WTC11 (cell line): ENCODE measurements at regions not wholly inside any gene's neighbourhood (a gene's known extent, or its start where the extent isn't known, plus 50 kb on each side); places are given as distances from the start of the nearest gene placed in this dataset.

Experiments
- ATAC-seq: fragments of 200-7000 bp; cut with Tn5 transposase; 2 replicates; pipeline ENCODE4 v1.10.0; 2021; ENCODE audit warnings: mild to moderate bottlenecking, moderate library complexity
- CTCF ChIA-PET: fragments of 300-600 bp; sonication (Branson Sonifier 250); formaldehyde crosslinking; loops from one replicate; lab custom pipeline; 2021; ENCODE audit warnings: antibody characterized with exemption; lab: Charles Lee
- POLR2A ChIA-PET: fragments of 350-600 bp; sonication (Branson Sonifier 250); formaldehyde crosslinking; loops from one replicate; lab custom pipeline; 2021; ENCODE audit warnings: antibody characterized with exemption; lab: Charles Lee
- DNase-seq: peaks from one replicate; pipeline ENCODE4 v3.0.0; 2021; ENCODE audit warnings: low spot score
- H3K27ac Mint-ChIP-seq: 2 replicates; pipeline ENCODE4 v1.8.0; 2021; ENCODE audit warnings: mixed read lengths
- H3K27me3 Mint-ChIP-seq: 2 replicates; pipeline ENCODE4 v1.8.0; 2021; ENCODE audit warnings: low read depth, mild to moderate bottlenecking, moderate library complexity, mixed read lengths
- H3K36me3 Mint-ChIP-seq: 2 replicates; pipeline ENCODE4 v1.8.0; 2021; ENCODE audit warnings: mixed read lengths
- H3K4me1 Mint-ChIP-seq: 2 replicates; pipeline ENCODE4 v1.8.0; 2022; ENCODE audit warnings: mixed read lengths
- H3K4me3 Mint-ChIP-seq: 2 replicates; pipeline ENCODE4 v1.8.0; 2021; ENCODE audit warnings: mild to moderate bottlenecking, moderate library complexity, mixed read lengths
- H3K9me3 Mint-ChIP-seq: 2 replicates; pipeline ENCODE4 v1.8.0; 2021; ENCODE audit warnings: mixed read lengths
- AFF4 ChIP-seq: sonication (generic); formaldehyde crosslinking; IDR thresholded peaks from 2 replicates; pipeline ENCODE4 v1.8.1; 2023; ENCODE audit warnings: mild to moderate bottlenecking, missing genetic modification reagents, borderline replicate concordance
- CBFB ChIP-seq: sonication (generic); formaldehyde crosslinking; IDR thresholded peaks from 2 replicates; pipeline ENCODE4 v1.8.1; 2022; ENCODE audit warnings: mild to moderate bottlenecking, low read depth, missing genetic modification reagents
- CDX4 ChIP-seq: fragments of 250-450 bp; sonication (Bioruptor Pico); IDR thresholded peaks from 2 replicates; pipeline ENCODE4 v1.9.0; 2021; ENCODE audit warnings: moderate library complexity, mild to moderate bottlenecking, inconsistent platforms, borderline replicate concordance
- E2F5 ChIP-seq: sonication (generic); formaldehyde crosslinking; IDR thresholded peaks from 2 replicates; pipeline ENCODE4 v1.8.1; 2022; ENCODE audit warnings: mild to moderate bottlenecking, moderate library complexity, missing genetic modification reagents
- ELF4 ChIP-seq: sonication (generic); formaldehyde crosslinking; IDR thresholded peaks from 2 replicates; pipeline ENCODE4 v1.8.1; 2022; ENCODE audit warnings: low read depth, mild to moderate bottlenecking, moderate library complexity, missing genetic modification reagents
- FOXK1 ChIP-seq: sonication (generic); formaldehyde crosslinking; IDR thresholded peaks from 2 replicates; pipeline ENCODE4 v1.8.0; 2022; ENCODE audit warnings: mild to moderate bottlenecking, moderate library complexity, missing genetic modification reagents
- FOXP1 ChIP-seq: sonication (generic); formaldehyde crosslinking; IDR thresholded peaks from 2 replicates; pipeline ENCODE4 v1.8.0; 2022; ENCODE audit warnings: missing genetic modification reagents, mild to moderate bottlenecking, moderate library complexity, borderline replicate concordance
- KAT7 ChIP-seq: sonication (generic); formaldehyde crosslinking; IDR thresholded peaks from 2 replicates; pipeline ENCODE4 v1.8.1; 2023; ENCODE audit warnings: missing genetic modification reagents, mild to moderate bottlenecking, borderline replicate concordance
- MAX ChIP-seq: sonication (generic); formaldehyde crosslinking; IDR thresholded peaks from 2 replicates; pipeline ENCODE4 v1.8.0; 2022; ENCODE audit warnings: mild to moderate bottlenecking, missing genetic modification reagents
- MXD4 ChIP-seq: fragments of 250-450 bp; sonication (Bioruptor Pico); IDR thresholded peaks from 2 replicates; pipeline ENCODE4 v1.8.0; 2021; ENCODE audit warnings: mild to moderate bottlenecking, moderate library complexity, borderline replicate concordance
- NR3C1 ChIP-seq: sonication (generic); formaldehyde crosslinking; conservative IDR thresholded peaks from 2 replicates; pipeline ENCODE4 v1.8.1; 2023; ENCODE audit warnings: low read depth, mild to moderate bottlenecking, missing genetic modification reagents
- RELA ChIP-seq: sonication (generic); formaldehyde crosslinking; IDR thresholded peaks from 2 replicates; pipeline ENCODE4 v1.8.1; 2022; ENCODE audit warnings: missing genetic modification reagents, mild to moderate bottlenecking, borderline replicate concordance
- SMAD4 ChIP-seq: sonication (generic); formaldehyde crosslinking; IDR thresholded peaks from 2 replicates; pipeline ENCODE4 v1.8.0; 2022; ENCODE audit warnings: mild to moderate bottlenecking, missing genetic modification reagents
- SP1 ChIP-seq: sonication (generic); formaldehyde crosslinking; conservative IDR thresholded peaks from 2 replicates; pipeline ENCODE4 v1.8.1; 2022; ENCODE audit warnings: missing genetic modification reagents
- TP53 ChIP-seq: sonication (generic); formaldehyde crosslinking; IDR thresholded peaks from 2 replicates; pipeline ENCODE4 v1.8.1; 2023; ENCODE audit warnings: mild to moderate bottlenecking, missing genetic modification reagents
- ZNF263 ChIP-seq: sonication (generic); formaldehyde crosslinking; IDR thresholded peaks from 2 replicates; pipeline ENCODE4 v1.8.1; 2022; ENCODE audit warnings: low read depth, mild to moderate bottlenecking, moderate library complexity, missing genetic modification reagents
- ZNF317 ChIP-seq: sonication (generic); formaldehyde crosslinking; IDR thresholded peaks from 2 replicates; pipeline ENCODE4 v1.8.1; 2023; ENCODE audit warnings: low read depth, mild to moderate bottlenecking, moderate library complexity, missing genetic modification reagents, borderline replicate concordance
- ZSCAN18 ChIP-seq: fragments of 250-450 bp; sonication (Bioruptor Pico); IDR thresholded peaks from 2 replicates; pipeline ENCODE4 v2.1.2; 2022; ENCODE audit warnings: mild to moderate bottlenecking, moderate library complexity

- peaks cover 29% of the 10 kb centered on the region for H3K4me1 Mint-ChIP-seq
- H3K9me3 Mint-ChIP-seq, result no peaks in the 10 kb centered on the region
- no peaks in the 10 kb centered on the region for H3K36me3 Mint-ChIP-seq
- ATAC-seq, result peak; percentile 26
- DNase-seq, result peak; percentile 32
- peaks cover 19% of the 10 kb centered on the region for H3K27me3 Mint-ChIP-seq
- ChIA-PET CTCF (interaction anchor here (0.9 to 5.8 kb wide), 10 partner anchors 12 to 383 kb away, joined by 3 to 105 read pairs (median 8); partner anchors contain the start of gene GPR26), POLR2A (no interaction called here)
- TF ChIP-seq FOXP1 (CRISPR knock-in tag) (no peak), ELF4 (CRISPR knock-in tag) (no peak), ZSCAN18 (CRISPR knock-in tag) (no peak), NR3C1 (no peak), CDX4 (CRISPR knock-in tag) (no peak), AFF4 (CRISPR knock-in tag) (no peak), E2F5 (CRISPR knock-in tag) (no peak), KAT7 (no peak), CBFB (no peak), ZNF263 (CRISPR knock-in tag) (no peak), ZNF317 (CRISPR knock-in tag) (no peak), MAX (CRISPR knock-in tag) (no peak), RELA (CRISPR knock-in tag) (no peak), MXD4 (CRISPR knock-in tag) (no peak), FOXK1 (CRISPR knock-in tag) (no peak), SP1 (no peak), TP53 (CRISPR knock-in tag) (no peak), SMAD4 (no peak)
- no peak overlapping the region for H3K4me3 Mint-ChIP-seq
- no peak overlapping the region for H3K27ac Mint-ChIP-seq
These were observed 81.8 kb upstream of the GPR26 start for GRCh38 chr10:123584419-123584775.
